GM18498 (cell line): ENCODE measurements at regions not wholly inside any gene's neighbourhood (a gene's known extent, or its start where the extent isn't known, plus 50 kb on each side); places are given as distances from the start of the nearest gene placed in this dataset.
"Not testable (repeated sequence)": the region's sequence is repeated elsewhere in the genome, so short reads cannot be mapped to it uniquely, and the experiment has no call there.

Source experiments
- ATAC-seq: cut with Tn5 transposase; IDR thresholded peaks from one replicate; pipeline ENCODE4 v1.9.1; 2021; ENCODE audit warnings: mild to moderate bottlenecking, moderate library complexity; ENCODE audit not compliant: unreplicated experiment

DNA sequence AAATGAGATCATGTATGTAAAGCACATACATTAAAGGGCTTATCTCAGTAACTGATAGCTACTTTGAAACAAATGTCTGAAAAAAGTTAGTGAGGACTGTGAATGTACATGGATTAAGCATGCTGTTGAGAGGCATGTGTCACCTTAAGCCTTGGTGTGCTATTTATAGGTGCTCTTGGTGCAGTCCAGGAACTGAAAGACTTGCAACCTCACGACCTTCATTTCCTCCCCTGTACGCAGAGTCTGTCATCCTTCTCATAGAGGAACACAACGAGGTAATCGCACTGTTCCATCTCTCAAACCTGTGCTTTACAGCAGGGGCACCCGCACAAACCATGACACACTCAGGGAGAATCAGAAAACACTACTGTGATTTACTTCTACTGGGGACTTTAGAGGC lies 65.6 kb downstream of the UFM1 start:
- ATAC-seq, result peak; percentile 98

GRCh38 chr13:38417241-38417640 lies 67.6 kb downstream of the UFM1 start:
- no peak for ATAC-seq

GRCh38 chr13:38417727-38418126 lies 68.1 kb downstream of the UFM1 start:
- peak; percentile 43 for ATAC-seq

DNA sequence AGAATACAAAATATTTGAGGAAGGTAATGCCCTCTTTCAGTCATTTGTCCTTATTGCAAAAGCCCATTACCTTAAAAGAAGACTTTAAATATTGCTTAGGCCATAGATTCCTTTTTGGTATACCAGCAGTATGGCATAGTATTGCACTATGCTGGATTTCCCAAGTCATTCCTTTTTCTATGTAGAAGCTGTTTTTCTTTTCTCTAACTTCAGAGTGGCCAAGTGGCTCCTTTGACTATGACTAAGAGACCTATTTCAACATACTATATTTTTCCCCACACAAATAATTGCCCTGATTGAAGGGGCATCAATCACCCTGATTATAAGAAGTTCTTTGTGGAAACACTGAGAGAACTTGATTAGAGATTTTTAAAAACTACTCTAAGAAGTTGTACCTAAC lies 68.6 kb downstream of the UFM1 start:
- ATAC-seq, result no peak

- no peak for ATAC-seq
These were observed 69.7 kb downstream of the UFM1 start for GRCh38 chr13:38419312-38419873.

GRCh38 chr13:38421590-38422560 lies 72.2 kb downstream of the UFM1 start:
- ATAC-seq, result no peak

GRCh38 chr13:38429916-38430315 lies 80.3 kb downstream of the UFM1 start:
- no peak for ATAC-seq

DNA sequence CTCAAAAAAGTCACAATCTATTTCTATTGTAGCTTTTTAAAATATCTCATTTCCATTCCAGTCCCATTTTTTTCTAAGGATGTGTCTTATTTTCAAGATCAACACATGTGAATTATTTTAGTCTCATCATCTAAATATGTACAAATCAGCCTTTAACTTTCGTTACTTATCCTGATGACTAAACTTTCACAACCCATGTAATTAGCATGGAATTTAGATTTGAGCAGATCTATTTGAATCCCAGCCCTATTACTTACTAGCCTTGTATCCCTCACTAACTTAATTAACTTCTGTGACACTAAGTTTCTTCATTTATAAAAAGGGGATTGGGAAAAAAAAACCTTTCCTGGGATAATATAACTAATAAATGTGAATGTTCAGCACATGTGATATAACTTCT lies 81.1 kb downstream of the UFM1 start:
- ATAC-seq, result no peak

DNA sequence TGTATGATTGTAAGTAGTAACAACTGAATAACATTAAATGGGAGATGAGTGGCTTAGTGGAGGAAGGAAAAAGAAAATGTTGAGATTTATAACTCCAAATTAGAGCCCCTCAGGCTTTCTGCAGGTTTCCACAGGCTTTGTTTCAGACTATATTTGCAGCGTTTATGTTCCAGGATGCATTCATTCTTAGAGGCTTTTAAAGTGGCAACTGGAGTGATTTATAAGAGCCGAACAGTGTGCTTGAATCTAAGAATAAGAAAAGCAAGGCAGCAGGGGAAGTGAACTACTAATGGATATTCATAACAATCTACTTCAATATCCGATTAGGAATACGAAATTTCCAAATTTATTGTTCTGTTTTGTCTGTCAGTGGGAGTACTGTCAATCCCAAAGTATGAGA lies 91.0 kb downstream of the UFM1 start:
- no peak for ATAC-seq

DNA sequence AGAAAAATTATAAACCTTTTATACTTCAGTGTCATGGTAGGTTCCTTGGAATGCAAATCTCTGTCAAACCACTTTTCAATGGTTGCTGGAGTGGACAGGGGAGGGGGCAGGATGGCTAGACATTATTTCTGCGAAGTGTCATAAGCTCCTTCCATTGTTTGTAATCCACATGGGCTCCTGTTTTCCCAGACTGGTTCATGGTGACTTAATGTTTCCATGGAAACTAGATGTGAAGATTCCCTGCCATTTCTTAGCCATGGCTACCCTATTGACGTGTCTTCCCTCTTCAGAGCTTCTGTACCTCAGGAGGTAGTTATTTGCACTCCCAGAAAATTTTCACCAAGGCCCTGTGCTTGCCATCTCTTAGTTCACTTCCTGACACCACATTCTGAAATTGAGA lies 95.3 kb downstream of the UFM1 start:
- no peak for ATAC-seq

- ATAC-seq, result no peak
These were observed 103.0 kb downstream of the UFM1 start for GRCh38 chr13:38452656-38453055.

GRCh38 chr13:38462605-38463004 lies 113.0 kb downstream of the UFM1 start:
- ATAC-seq, result no peak

- ATAC-seq, result no peak
These were observed 113.4 kb downstream of the UFM1 start for GRCh38 chr13:38463048-38463447.

- ATAC-seq, result not testable (repeated sequence)
These were observed 122.8 kb downstream of the UFM1 start for GRCh38 chr13:38472411-38472810.

DNA sequence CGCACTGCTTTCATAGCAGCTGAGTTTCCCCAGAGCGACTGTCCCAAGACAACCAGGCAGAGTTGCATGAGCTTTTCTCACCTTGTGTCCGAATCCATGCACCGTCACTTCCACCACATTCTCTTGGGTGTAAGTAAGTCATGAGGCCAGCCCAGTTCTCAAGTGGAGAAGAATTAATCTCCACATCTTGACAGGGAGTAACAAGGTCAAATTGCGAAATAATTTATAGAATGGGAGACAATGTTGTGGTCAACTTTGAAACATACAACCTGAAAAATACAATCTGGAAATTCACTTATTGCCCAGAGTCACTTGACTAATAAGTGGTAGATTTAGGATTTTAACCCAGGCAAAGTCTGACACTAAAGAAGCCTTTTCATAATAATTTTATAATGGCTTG lies 123.7 kb downstream of the UFM1 start:
- no peak for ATAC-seq

- ATAC-seq, result no peak
These were observed 128.0 kb downstream of the UFM1 start for GRCh38 chr13:38477676-38478075.

DNA sequence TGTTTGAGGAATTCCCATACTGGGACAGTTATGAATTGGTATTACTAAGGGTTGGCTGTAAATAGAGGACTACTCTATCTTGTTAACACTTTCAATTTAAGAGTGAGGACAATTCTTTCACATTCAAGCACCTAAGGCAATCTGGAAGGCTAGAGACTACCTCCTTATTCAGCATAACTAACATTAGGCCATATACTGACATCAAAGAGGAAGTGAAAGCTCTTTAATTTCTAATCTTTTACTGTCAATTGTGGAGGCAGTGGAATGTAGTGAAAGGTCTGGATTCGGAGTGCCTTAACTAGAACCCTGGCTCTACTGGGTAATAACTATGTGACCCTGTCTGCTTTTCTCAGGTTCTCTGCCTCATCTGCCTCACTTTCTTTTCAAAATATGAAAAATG lies 134.0 kb downstream of the UFM1 start:
- peak; percentile 60 for ATAC-seq

- ATAC-seq, result no peak
These were observed 141.0 kb downstream of the UFM1 start for GRCh38 chr13:38490657-38491056.

- ATAC-seq, result no peak
These were observed 144.8 kb downstream of the UFM1 start for GRCh38 chr13:38494445-38494844.

- ATAC-seq, result no peak
These were observed 147.3 kb downstream of the UFM1 start for GRCh38 chr13:38496917-38497316.

GRCh38 chr13:38498271-38498670 lies 148.6 kb downstream of the UFM1 start:
- ATAC-seq, result no peak

GRCh38 chr13:38514575-38514974 lies 164.9 kb downstream of the UFM1 start:
- ATAC-seq, result no peak
